Adrenal gland (tissue), 9 donors: ENCODE measurements at regions not wholly inside any gene's neighbourhood (a gene's known extent, or its start where the extent isn't known, plus 50 kb on each side); places are given as distances from the start of the nearest gene placed in this dataset.

Experiments
- DNase-seq, 7 donors: peaks; one replicate each; pipeline ENCODE4 v3.0.0-alpha.2; 2019 to 2020
- H3K27ac ChIP-seq, 5 donors: fragments of 200-600 bp; sonication (generic) in 4 of 5; 1 replicate in 3 of 5; 2 replicates in 2 of 5; pipeline versions ENCODE4 v1.5.1 to v1.8.0; 2016 to 2020; ENCODE audit warnings: mild to moderate bottlenecking in 1 of 5
- H3K27me3 ChIP-seq: fragments of 200-600 bp; 2 replicates; pipeline ENCODE4 v1.8.0; 2021
- H3K36me3 ChIP-seq, 2 donors: fragments of 200-600 bp; replicated peaks in 1 of 2; 1 replicate in 1 of 2; 2 replicates in 1 of 2; pipeline versions ENCODE4 v1.5.1 to v1.8.0; 2018 to 2022
- H3K4me1 ChIP-seq, 2 donors: fragments of 200-600 bp; replicated peaks in 1 of 2; 1 replicate in 1 of 2; 2 replicates in 1 of 2; pipeline versions ENCODE4 v1.5.1 to v1.8.0; 2018 to 2021
- H3K4me3 ChIP-seq, 4 donors: fragments of 200-600 bp; sonication (generic) in 3 of 4; one replicate each; pipeline ENCODE4 v1.5.1; 2016 to 2018
- H3K9me3 ChIP-seq, 3 donors: fragments of 200-600 bp; sonication (generic) in 1 of 3; replicated peaks in 1 of 3; 1 replicate in 2 of 3; 2 replicates in 1 of 3; pipeline versions ENCODE4 v1.5.1 to v1.8.0; 2016 to 2021
- CTCF ChIP-seq, 6 experiments: fragments of 450-650 bp in 4 of 6; fragments of 200-600 bp in 2 of 6; sonication (generic) in 1 of 6; IDR thresholded peaks; 1 replicate in 5 of 6; 2 replicates in 1 of 6; pipeline versions ENCODE4 v1.5.1 to v1.8.0; 2016 to 2021; ENCODE audit warnings: antibody characterized with exemption in 6 of 6, mild to moderate bottlenecking in 2 of 6, moderate library complexity in 1 of 6
- WGBS, 4 donors: extraction: QIAGEN DNeasy Blood & Tissue Kit in 2 of 4; methylation state at CpG; one replicate each; pipeline versions ENCODE4 v1.1.5 to v1.1.7; 2013 to 2017; 5-methylcytosine and 5-hydroxymethylcytosine counted together
- intact Hi-C, 2 donors: fragments of 100-400 bp; cut with DNase I; formaldehyde crosslinking; loops; one replicate each; pipeline versions ENCODE4 v1.14.1 to v1.15.0; 2022 to 2023
- donor health status: healthy with polysubstance abuse.
- donor health status: Bipolar disorder and iron deficiency.
- donor health status: DM: yes; HTN: yes; CAD: no.
- donor health status: DM: no; HTN: no; CAD: no.
- donor health status: DM: no; HTN: no; CAD: no.

GRCh38 chr12:15272376-15272775 lies 49.9 kb upstream of the PTPRO start:
- 81 to 88% (median 85%) methylated on average over 4 of the region's 4 CpGs for WGBS, 4 donors
- DNase-seq = no peak
- Histone ChIP-seq H3K9me3 (no peaks in the 10 kb centered on the region), H3K4me1 (no peaks in the 10 kb centered on the region), H3K27me3 (no peaks in the 10 kb centered on the region), H3K4me3 (no peak overlapping the region), H3K36me3 (no peaks in the 10 kb centered on the region), H3K27ac (no peak overlapping the region)
- intact Hi-C loops = loop anchor here (10.0 kb wide), 3 partner anchors 48 to 582 kb away; partner anchors contain the start of gene RERG (in 1 of the 2)
- no peak for TF ChIP-seq CTCF (IDR thresholded peaks at IDR 0.05)
